Common myeloid progenitor, CD34-positive (primary cell): ENCODE measurements at regions not wholly inside any gene's neighbourhood (a gene's known extent, or its start where the extent isn't known, plus 50 kb on each side); places are given as distances from the start of the nearest gene placed in this dataset.

ENCODE experiments used
- CTCF ChIA-PET: fragments of 350-600 bp; sonication (Branson Sonifier 250); formaldehyde crosslinking; loops from one replicate; lab custom pipeline; 2021; ENCODE audit warnings: antibody characterized with exemption; lab: Charles Lee
- POLR2A ChIA-PET: fragments of 350-600 bp; sonication (Branson Sonifier 250); formaldehyde crosslinking; loops from one replicate; lab custom pipeline; 2021; ENCODE audit warnings: antibody characterized with exemption; lab: Charles Lee
- DNase-seq, 3 donors: peaks; one replicate each; pipeline versions ENCODE4 v3.0.0 to v3.0.0-alpha.2; 2013
- H3K27ac ChIP-seq, 2 experiments: 1 replicate in 1 of 2; 2 replicates in 1 of 2; pipeline ENCODE4 v1.7.0; 2013; ENCODE audit warnings: inconsistent platforms in 2 of 2, low read length in 2 of 2, mild to moderate bottlenecking in 2 of 2, low read depth in 1 of 2, moderate library complexity in 1 of 2; ENCODE audit not compliant: severe bottlenecking in 2 of 2, insufficient read depth in 1 of 2, poor library complexity in 1 of 2
- H3K27me3 ChIP-seq, 5 experiments: replicated peaks in 2 of 5; 1 replicate in 3 of 5; 2 replicates in 2 of 5; pipeline versions ENCODE4 v1.6.1 to v1.7.0; 2013; ENCODE audit warnings: low read length in 4 of 5, mild to moderate bottlenecking in 2 of 5, moderate library complexity in 2 of 5, inconsistent platforms in 1 of 5; ENCODE audit not compliant: insufficient read depth in 5 of 5, control insufficient read depth in 4 of 5
- H3K36me3 ChIP-seq, 4 experiments: 1 replicate in 2 of 4; 2 replicates in 2 of 4; pipeline versions ENCODE4 v1.6.1 to v1.7.0; 2013; ENCODE audit warnings: low read length in 3 of 4, control low read depth in 1 of 4, mild to moderate bottlenecking in 1 of 4; ENCODE audit not compliant: control insufficient read depth in 4 of 4, insufficient read depth in 4 of 4
- H3K4me1 ChIP-seq, 4 experiments: 1 replicate in 3 of 4; 2 replicates in 1 of 4; pipeline versions ENCODE4 v1.6.1 to v1.7.1; 2013; ENCODE audit warnings: low read length in 3 of 4, mild to moderate bottlenecking in 3 of 4, control low read depth in 1 of 4, inconsistent platforms in 1 of 4, moderate library complexity in 1 of 4; ENCODE audit not compliant: control insufficient read depth in 4 of 4, insufficient read depth in 4 of 4; ENCODE audit errors: control extremely low read depth in 1 of 4
- H3K4me3 ChIP-seq, 7 experiments: 1 replicate in 4 of 7; 2 replicates in 3 of 7; pipeline versions ENCODE4 v1.5.1 to v1.7.0; 2013; ENCODE audit warnings: mild to moderate bottlenecking in 7 of 7, low read length in 6 of 7, moderate library complexity in 6 of 7, inconsistent platforms in 2 of 7, low read depth in 2 of 7, control low read depth in 1 of 7; ENCODE audit not compliant: insufficient read depth in 4 of 7, control insufficient read depth in 1 of 7; ENCODE audit errors: extremely low read depth in 1 of 7
- H3K9me3 ChIP-seq, 5 experiments: 1 replicate in 4 of 5; 2 replicates in 1 of 5; pipeline versions ENCODE4 v1.6.1 to v1.7.1; 2013; ENCODE audit warnings: low read length in 4 of 5, mild to moderate bottlenecking in 2 of 5, inconsistent platforms in 1 of 5, low read depth in 1 of 5, moderate library complexity in 1 of 5; ENCODE audit not compliant: control insufficient read depth in 4 of 5, insufficient read depth in 2 of 5; ENCODE audit errors: control extremely low read depth in 1 of 5
- WGBS: methylation state at CpG from one replicate; pipeline ENCODE4 v1.1.5; 2013; ENCODE audit not compliant: insufficient coverage; 5-methylcytosine and 5-hydroxymethylcytosine counted together

- Histone ChIP-seq H3K9me3 (peaks cover 0 to 11% (median 3%) of the 10 kb centered on the region in 5 experiments), H3K4me3 (no peak overlapping the region), H3K4me1 (no peaks in the 10 kb centered on the region), H3K27ac (no peak overlapping the region), H3K36me3 (no peaks in the 10 kb centered on the region), H3K27me3 (no peaks in the 10 kb centered on the region)
- WGBS, result no CpG with 5 or more reads among the region's 4 CpGs
- DNase-seq, result no peak
- POLR2A ChIA-PET, result no interaction called here
- CTCF ChIA-PET, result no interaction called here
Observed at GRCh38 chr10:112027731-112028280, 155.8 kb downstream of the GPAM start.

GRCh38 chr10:112030431-112030830, 153.1 kb downstream of the GPAM start:
- Histone ChIP-seq H3K9me3 (peaks cover 0 to 14% (median 4%) of the 10 kb centered on the region in 5 experiments), H3K27me3 (no peaks in the 10 kb centered on the region), H3K36me3 (no peaks in the 10 kb centered on the region), H3K27ac (no peak overlapping the region), H3K4me1 (no peaks in the 10 kb centered on the region), H3K4me3 (no peak overlapping the region)
- no CpG with 5 or more reads among the region's 2 CpGs for WGBS
- ChIA-PET POLR2A (no interaction called here), CTCF (no interaction called here)
- DNase-seq, result no peak

GRCh38 chr10:112039823-112040222, 143.7 kb downstream of the GPAM start:
- H3K4me1 ChIP-seq, result no peaks in the 10 kb centered on the region
- POLR2A ChIA-PET, result no interaction called here

GRCh38 chr10:112040696-112041095, 142.9 kb downstream of the GPAM start:
- Histone ChIP-seq H3K4me1 (no peaks in the 10 kb centered on the region), H3K27me3 (no peaks in the 10 kb centered on the region), H3K4me3 (no peak overlapping the region), H3K27ac (no peak overlapping the region), H3K36me3 (no peaks in the 10 kb centered on the region), H3K9me3 (peaks cover 0 to 3% (median 2%) of the 10 kb centered on the region in 5 experiments)
- no peak for DNase-seq
- CTCF ChIA-PET, result no interaction called here
- WGBS, result 97% methylated on average over 3 of the region's 3 CpGs
- POLR2A ChIA-PET, result no interaction called here

More at GRCh38 chr10:112039823-112040222, 143.7 kb downstream of the GPAM start:
- Histone ChIP-seq H3K36me3 (no peaks in the 10 kb centered on the region), H3K4me3 (no peak overlapping the region), H3K27me3 (no peaks in the 10 kb centered on the region), H3K9me3 (peaks cover 0 to 6% (median 2%) of the 10 kb centered on the region in 5 experiments), H3K27ac (no peak overlapping the region)
- 100% methylated on average over 1 of the region's 3 CpGs for WGBS
- CTCF ChIA-PET, result no interaction called here
- DNase-seq, result no peak

- Histone ChIP-seq H3K27ac (no peak overlapping the region), H3K36me3 (no peaks in the 10 kb centered on the region), H3K9me3 (peaks cover 0 to under 1% (median 0%) of the 10 kb centered on the region in 5 experiments), H3K27me3 (no peaks in the 10 kb centered on the region), H3K4me1 (no peaks in the 10 kb centered on the region), H3K4me3 (no peak overlapping the region)
- CTCF ChIA-PET, result no interaction called here
- DNase-seq, result no peak
- 71% methylated on average over 2 of the region's 3 CpGs for WGBS
- POLR2A ChIA-PET, result no interaction called here
Observed at GRCh38 chr10:112045938-112046337, 137.6 kb downstream of the GPAM start.

- H3K27ac ChIP-seq, result no peak overlapping the region
- no peak overlapping the region for H3K4me3 ChIP-seq
- no CpG with 5 or more reads among the region's 2 CpGs for WGBS
- no peaks in the 10 kb centered on the region for H3K36me3 ChIP-seq
- H3K27me3 ChIP-seq, result peaks cover 0 to 3% (median 0%) of the 10 kb centered on the region in 5 experiments
- DNase-seq, result no peak
- H3K4me1 ChIP-seq, result no peaks in the 10 kb centered on the region
- H3K9me3 ChIP-seq, result no peaks in the 10 kb centered on the region
- ChIA-PET CTCF (no interaction called here), POLR2A (no interaction called here)
Observed at GRCh38 chr10:112047674-112048073, 135.9 kb downstream of the GPAM start.

- POLR2A ChIA-PET, result no interaction called here
- WGBS, result 67% methylated on average over 3 of the region's 5 CpGs
Observed at GRCh38 chr10:112052166-112052565, 131.4 kb downstream of the GPAM start.

More at GRCh38 chr10:112052166-112052565, 131.4 kb downstream of the GPAM start:
- Histone ChIP-seq H3K27ac (no peak overlapping the region), H3K4me1 (no peaks in the 10 kb centered on the region), H3K36me3 (no peaks in the 10 kb centered on the region), H3K27me3 (peaks cover 0 to 3% (median 0%) of the 10 kb centered on the region in 5 experiments), H3K4me3 (no peak overlapping the region), H3K9me3 (no peaks in the 10 kb centered on the region)
- no peak for DNase-seq
- CTCF ChIA-PET, result interaction anchor here (0.6 kb wide), 1 partner anchor 263 kb away, joined by 3 read pairs; no protein-coding TSS in a partner anchor
